GM23338 (cell line): ENCODE measurements at regions not wholly inside any gene's neighbourhood (a gene's known extent, or its start where the extent isn't known, plus 50 kb on each side); places are given as distances from the start of the nearest gene placed in this dataset.

Source experiments
- ATAC-seq: fragments of 200-7000 bp; cut with Tn5 transposase; 3 replicates; pipeline ENCODE4 v1.9.1; 2020
- DNase-seq: peaks from one replicate; pipeline ENCODE4 v3.0.0-alpha.2; 2015; ENCODE audit warnings: low spot score
- H2AFZ ChIP-seq: fragments of 200-600 bp; sonication (generic); 2 replicates; pipeline ENCODE4 v1.8.0; 2016; ENCODE audit warnings: antibody characterized with exemption, mild to moderate bottlenecking, moderate library complexity
- H3F3A ChIP-seq: fragments of 200-600 bp; sonication (generic); replicated peaks from 2 replicates; pipeline ENCODE4 v1.8.0; 2017; ENCODE audit warnings: antibody characterized with exemption, mixed run types, low read depth
- H3K27ac ChIP-seq: fragments of 200-600 bp; sonication (generic); 2 replicates; pipeline ENCODE4 v1.6.1; 2016; ENCODE audit warnings: low read depth
- H3K27me3 ChIP-seq: fragments of 200-600 bp; sonication (generic); 2 replicates; pipeline ENCODE4 v1.8.0; 2016; ENCODE audit warnings: mild to moderate bottlenecking, mixed run types, moderate library complexity; ENCODE audit not compliant: insufficient read depth
- H3K36me3 ChIP-seq: fragments of 200-600 bp; sonication (generic); 2 replicates; pipeline ENCODE4 v1.8.0; 2016; ENCODE audit warnings: mild to moderate bottlenecking; ENCODE audit not compliant: insufficient read depth
- H3K4me1 ChIP-seq: fragments of 200-600 bp; sonication (generic); 2 replicates; pipeline ENCODE4 v1.8.0; 2016; ENCODE audit warnings: mild to moderate bottlenecking, moderate library complexity; ENCODE audit not compliant: insufficient read depth
- H3K4me2 ChIP-seq: fragments of 200-600 bp; sonication (generic); 2 replicates; pipeline ENCODE4 v1.7.1; 2017; ENCODE audit warnings: mixed run types
- H3K4me3 ChIP-seq: fragments of 200-600 bp; sonication (generic); 2 replicates; pipeline ENCODE4 v1.6.1; 2016; ENCODE audit warnings: mixed run types
- H3K79me2 ChIP-seq: fragments of 200-600 bp; sonication (generic); replicated peaks from 2 replicates; pipeline ENCODE4 v1.8.0; 2017; ENCODE audit warnings: mild to moderate bottlenecking; ENCODE audit not compliant: insufficient read depth
- H3K9me2 ChIP-seq: fragments of 200-600 bp; sonication (generic); 2 replicates; pipeline ENCODE4 v1.8.0; 2017; ENCODE audit not compliant: insufficient read depth
- H4K20me1 ChIP-seq: fragments of 200-600 bp; sonication (generic); replicated peaks from 2 replicates; pipeline ENCODE4 v1.8.0; 2017; ENCODE audit warnings: mild to moderate bottlenecking; ENCODE audit not compliant: insufficient read depth
- H3K27ac Mint-ChIP-seq: 2 replicates; pipeline ENCODE4 v1.8.0; 2020; ENCODE audit warnings: inconsistent platforms, mild to moderate bottlenecking, moderate library complexity, mixed read lengths
- H3K27me3 Mint-ChIP-seq: 3 replicates; pipeline ENCODE4 v1.8.0; 2022; ENCODE audit warnings: low read depth, mild to moderate bottlenecking, moderate library complexity, mixed read lengths, inconsistent platforms; ENCODE audit not compliant: insufficient read depth, poor library complexity
- H3K36me3 Mint-ChIP-seq: 3 replicates; pipeline ENCODE4 v1.8.0; 2021; ENCODE audit warnings: low read depth, mild to moderate bottlenecking, inconsistent platforms, moderate library complexity, mixed read lengths
- H3K4me1 Mint-ChIP-seq: 3 replicates; pipeline ENCODE4 v1.8.0; 2020; ENCODE audit warnings: mild to moderate bottlenecking, inconsistent platforms, mixed read lengths
- H3K4me3 Mint-ChIP-seq: 3 replicates; pipeline ENCODE4 v1.8.0; 2021; ENCODE audit warnings: moderate library complexity, mild to moderate bottlenecking, inconsistent platforms, mixed read lengths
- H3K9me3 Mint-ChIP-seq: 3 replicates; pipeline ENCODE4 v1.8.0; 2020; ENCODE audit warnings: moderate library complexity, mild to moderate bottlenecking, inconsistent platforms, mixed read lengths
- CREB1 ChIP-seq: fragments of 250-450 bp; sonication (Bioruptor Pico); IDR thresholded peaks from 2 replicates; pipeline ENCODE4 v1.5.0; 2020; ENCODE audit warnings: low read depth, mild to moderate bottlenecking, moderate library complexity
- CTCF ChIP-seq, 2 experiments: fragments of 200-600 bp in 1 of 2; sonication (generic) in 1 of 2; conservative IDR thresholded peaks; 2 replicates each; pipeline versions ENCODE4 v1.5.1 to v1.6.1; 2016 to 2017; ENCODE audit warnings: antibody characterized with exemption in 2 of 2, low read depth in 2 of 2, mild to moderate bottlenecking in 2 of 2, moderate library complexity in 1 of 2
- ETS1 ChIP-seq: IDR thresholded peaks from 2 replicates; pipeline ENCODE4 v1.6.1; 2016; ENCODE audit warnings: antibody characterized with exemption
- EZH2 ChIP-seq: fragments of 200-600 bp; sonication (generic); IDR thresholded peaks from one replicate; pipeline ENCODE4 v1.8.0; 2017; ENCODE audit warnings: antibody characterized with exemption, mild to moderate bottlenecking, low read depth; ENCODE audit not compliant: unreplicated experiment
- EZH2phosphoT487 ChIP-seq: fragments of 200-600 bp; sonication (generic); IDR thresholded peaks from one replicate; pipeline ENCODE4 v1.8.1; 2018; ENCODE audit warnings: antibody characterized with exemption; ENCODE audit not compliant: unreplicated experiment
- NANOG ChIP-seq: IDR thresholded peaks from 2 replicates; pipeline ENCODE4 v1.6.1; 2016; ENCODE audit warnings: antibody characterized with exemption, borderline replicate concordance
- POLR2AphosphoS5 ChIP-seq: IDR thresholded peaks from 2 replicates; pipeline ENCODE4 v1.6.1; 2016; ENCODE audit warnings: antibody characterized with exemption, low read depth
- STAT1 ChIP-seq: IDR thresholded peaks from one replicate; pipeline ENCODE4 v1.6.1; 2016; ENCODE audit warnings: antibody characterized with exemption; ENCODE audit not compliant: unreplicated experiment
- ZNF331 ChIP-seq: fragments of 250-450 bp; sonication (Bioruptor Pico); IDR thresholded peaks from 2 replicates; pipeline ENCODE4 v1.5.0; 2020; ENCODE audit warnings: low read depth, mild to moderate bottlenecking, moderate library complexity
- ZNF462 ChIP-seq: fragments of 250-450 bp; sonication (Bioruptor Pico); IDR thresholded peaks from 2 replicates; pipeline ENCODE4 v1.5.0; 2020; ENCODE audit warnings: mild to moderate bottlenecking, moderate library complexity
- TF ChIP-seq, protein P1 (sequence below): IDR thresholded peaks from one replicate; pipeline ENCODE4 v1.6.1; 2018; ENCODE audit warnings: antibody characterized with exemption; ENCODE audit not compliant: unreplicated experiment

DNA sequence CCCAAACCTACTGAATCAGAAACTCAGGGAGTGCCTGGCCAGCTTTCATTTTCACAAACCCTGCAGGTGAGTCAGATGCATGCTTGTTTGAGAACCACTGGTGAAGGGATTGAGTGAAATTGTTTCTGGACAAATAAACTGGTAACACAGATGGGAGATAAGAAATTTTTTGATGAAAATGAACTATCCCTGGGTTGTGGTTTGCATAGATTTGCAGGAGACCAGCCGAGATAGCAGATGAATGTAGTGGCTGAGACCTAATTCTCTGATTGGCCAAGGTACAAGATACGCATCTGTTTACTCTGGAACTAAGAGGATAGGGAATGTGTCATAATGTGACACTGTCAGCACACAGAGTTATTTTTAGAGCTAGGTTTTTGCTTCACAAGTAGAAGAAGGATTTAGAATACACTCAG, 117.8 kb upstream of the NOCT start:
- H3K4me1 ChIP-seq = peaks cover 4% of the 10 kb centered on the region; the same call in 1 of the 2 replicates
- no peaks in the 10 kb centered on the region for H3K9me2 ChIP-seq
- no peaks in the 10 kb centered on the region for H3F3A ChIP-seq
- no peak overlapping the region for H3K27ac ChIP-seq
- peak overlapping the region; percentile 69 for H2AFZ ChIP-seq
- no peak for ATAC-seq
- H3K79me2 ChIP-seq = no peaks in the 10 kb centered on the region
- H3K36me3 ChIP-seq = no peaks in the 10 kb centered on the region
- Mint-ChIP-seq H3K36me3 (no peaks in the 10 kb centered on the region), H3K27me3 (peaks cover 6% of the 10 kb centered on the region), H3K4me1 (no peaks in the 10 kb centered on the region; the same call in 2 of the 3 replicates), H3K4me3 (no peak overlapping the region), H3K27ac (no peak overlapping the region; the same call in 1 of the 2 replicates), H3K9me3 (no peaks in the 10 kb centered on the region)
- H4K20me1 ChIP-seq = no peaks in the 10 kb centered on the region
- DNase-seq = no peak
- no peak overlapping the region for H3K4me2 ChIP-seq
- H3K4me3 ChIP-seq = no peak overlapping the region
- TF ChIP-seq, protein P1, sequence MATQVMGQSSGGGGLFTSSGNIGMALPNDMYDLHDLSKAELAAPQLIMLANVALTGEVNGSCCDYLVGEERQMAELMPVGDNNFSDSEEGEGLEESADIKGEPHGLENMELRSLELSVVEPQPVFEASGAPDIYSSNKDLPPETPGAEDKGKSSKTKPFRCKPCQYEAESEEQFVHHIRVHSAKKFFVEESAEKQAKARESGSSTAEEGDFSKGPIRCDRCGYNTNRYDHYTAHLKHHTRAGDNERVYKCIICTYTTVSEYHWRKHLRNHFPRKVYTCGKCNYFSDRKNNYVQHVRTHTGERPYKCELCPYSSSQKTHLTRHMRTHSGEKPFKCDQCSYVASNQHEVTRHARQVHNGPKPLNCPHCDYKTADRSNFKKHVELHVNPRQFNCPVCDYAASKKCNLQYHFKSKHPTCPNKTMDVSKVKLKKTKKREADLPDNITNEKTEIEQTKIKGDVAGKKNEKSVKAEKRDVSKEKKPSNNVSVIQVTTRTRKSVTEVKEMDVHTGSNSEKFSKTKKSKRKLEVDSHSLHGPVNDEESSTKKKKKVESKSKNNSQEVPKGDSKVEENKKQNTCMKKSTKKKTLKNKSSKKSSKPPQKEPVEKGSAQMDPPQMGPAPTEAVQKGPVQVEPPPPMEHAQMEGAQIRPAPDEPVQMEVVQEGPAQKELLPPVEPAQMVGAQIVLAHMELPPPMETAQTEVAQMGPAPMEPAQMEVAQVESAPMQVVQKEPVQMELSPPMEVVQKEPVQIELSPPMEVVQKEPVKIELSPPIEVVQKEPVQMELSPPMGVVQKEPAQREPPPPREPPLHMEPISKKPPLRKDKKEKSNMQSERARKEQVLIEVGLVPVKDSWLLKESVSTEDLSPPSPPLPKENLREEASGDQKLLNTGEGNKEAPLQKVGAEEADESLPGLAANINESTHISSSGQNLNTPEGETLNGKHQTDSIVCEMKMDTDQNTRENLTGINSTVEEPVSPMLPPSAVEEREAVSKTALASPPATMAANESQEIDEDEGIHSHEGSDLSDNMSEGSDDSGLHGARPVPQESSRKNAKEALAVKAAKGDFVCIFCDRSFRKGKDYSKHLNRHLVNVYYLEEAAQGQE = no peak
- TF ChIP-seq ZNF331 (CRISPR knock-in tag) (no peak), ETS1 (no peak), EZH2 (no peak), EZH2phosphoT487 (no peak), POLR2AphosphoS5 (no peak), NANOG (no peak), CREB1 (CRISPR knock-in tag) (no peak), CTCF (conservative IDR thresholded peaks at IDR 0.05; ENCODE audit: low read depth in 2 of 2) (no peak), ZNF462 (CRISPR knock-in tag) (no peak), STAT1 (no peak)
- H3K27me3 ChIP-seq = no peaks in the 10 kb centered on the region
